A673 (cell line): ENCODE measurements at regions not wholly inside any gene's neighbourhood (a gene's known extent, or its start where the extent isn't known, plus 50 kb on each side); places are given as distances from the start of the nearest gene placed in this dataset.

ENCODE experiments used
- CTCF ChIP-seq: fragments of 300-800, 200-600 bp; sonication (generic); conservative IDR thresholded peaks from 2 replicates; pipeline ENCODE4 v1.5.1; 2017; ENCODE audit warnings: low read depth, mild to moderate bottlenecking, antibody characterized with exemption, low read length, moderate library complexity, mixed read lengths
- EZH2 ChIP-seq: fragments of 200-600 bp; sonication (generic); IDR thresholded peaks from 2 replicates; pipeline ENCODE4 v1.6.1; 2017; ENCODE audit warnings: borderline replicate concordance, low read depth, mild to moderate bottlenecking, mixed read lengths, antibody characterized with exemption, low read length; ENCODE audit not compliant: poor library complexity, severe bottlenecking

DNA sequence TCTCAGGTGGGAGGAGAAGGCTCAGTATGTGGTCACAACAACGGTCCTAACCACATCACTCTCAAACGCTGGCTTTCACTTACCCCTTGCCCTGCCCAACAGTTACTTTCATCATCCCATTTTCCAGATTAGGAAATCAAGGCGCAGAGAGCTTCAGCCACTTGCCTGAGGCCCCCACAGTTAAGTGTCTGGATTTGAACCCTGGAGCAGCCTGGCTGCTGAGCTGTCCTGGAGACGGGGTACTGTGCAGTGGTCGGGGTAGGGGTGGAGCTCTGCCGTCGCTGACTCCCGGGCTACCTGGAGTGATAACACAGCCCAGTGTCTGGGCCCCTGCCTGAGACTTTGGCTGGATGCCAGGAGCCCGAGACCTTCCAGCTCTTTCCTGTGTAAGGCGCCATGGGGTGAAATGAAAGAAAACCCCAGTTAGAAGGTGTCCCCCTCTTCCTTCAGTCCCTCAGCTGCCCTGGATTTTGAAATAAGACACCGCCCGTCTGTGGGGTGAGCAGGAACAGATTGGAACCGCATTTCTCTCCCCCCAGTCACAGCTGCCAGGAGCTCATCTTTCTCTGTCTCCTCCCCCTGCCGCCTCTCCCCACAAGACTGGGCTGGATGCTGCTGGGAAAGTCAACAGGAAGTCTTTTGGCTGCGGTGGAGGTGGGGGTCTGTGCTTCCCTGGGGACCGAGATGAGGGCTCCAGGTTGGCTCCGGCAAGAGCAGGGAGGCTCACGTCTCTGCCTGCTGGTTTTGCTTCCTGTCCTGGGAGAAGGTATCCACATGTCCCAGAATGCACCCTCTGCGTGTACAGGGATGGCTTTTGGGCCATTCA lies 280.2 kb downstream of the SEC14L1 start:
- TF ChIP-seq EZH2 = no peak
- TF ChIP-seq CTCF = no peak
